NOMO-1 (cell line): ENCODE measurements at regions not wholly inside any gene's neighbourhood (a gene's known extent, or its start where the extent isn't known, plus 50 kb on each side); places are given as distances from the start of the nearest gene placed in this dataset.
"Not testable (repeated sequence)": the region's sequence is repeated elsewhere in the genome, so short reads cannot be mapped to it uniquely, and the experiment has no call there.

ENCODE experiments used
- DNase-seq, 2 experiments: peaks; one replicate each; lab custom pipeline; 2025; ENCODE audit not compliant: unreplicated experiment in 2 of 2; lab: John Stamatoyannopoulos, UW

DNA sequence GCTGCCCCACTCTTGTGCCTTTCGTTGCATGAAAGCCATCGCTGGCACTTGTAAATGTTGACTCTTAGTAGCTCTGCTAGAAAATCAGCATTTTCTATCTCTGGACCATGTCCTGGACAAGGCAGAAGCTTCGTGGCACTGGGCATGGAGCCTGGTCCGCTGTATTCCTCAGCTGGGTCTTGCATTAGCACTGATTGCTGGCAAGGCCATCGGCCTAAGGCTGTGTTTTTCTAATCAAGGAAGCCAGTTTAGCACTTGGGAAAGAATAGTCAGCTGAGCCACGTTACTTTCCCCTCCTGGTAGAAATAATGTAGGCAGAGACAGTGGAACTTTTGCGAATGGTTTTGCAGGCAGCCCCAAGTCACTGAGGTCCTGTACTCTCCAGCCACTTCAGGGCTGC lies 180.2 kb upstream of the EOLA2 start:
- DNase-seq, result no peak

DNA sequence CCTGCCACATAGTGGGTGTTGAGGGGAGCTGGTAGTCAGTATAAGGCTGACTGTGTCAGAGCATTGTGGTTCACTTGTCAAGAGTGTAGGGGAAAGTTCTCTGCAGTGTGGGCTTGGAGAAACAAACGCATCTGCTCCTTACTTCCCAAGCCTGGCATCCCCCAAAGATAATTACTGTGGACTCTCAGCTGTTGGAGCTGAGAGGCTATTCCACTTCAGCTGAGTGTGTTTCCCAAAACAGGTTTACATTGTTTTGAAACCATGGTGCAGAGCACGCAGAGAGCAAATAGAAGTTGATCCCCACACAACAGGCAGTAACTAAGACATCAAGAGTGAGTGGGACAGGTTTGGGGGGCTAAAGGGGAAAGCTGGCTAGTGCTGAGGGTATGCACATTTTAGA lies 181.0 kb upstream of the EOLA2 start:
- DNase-seq, result no peak

DNA sequence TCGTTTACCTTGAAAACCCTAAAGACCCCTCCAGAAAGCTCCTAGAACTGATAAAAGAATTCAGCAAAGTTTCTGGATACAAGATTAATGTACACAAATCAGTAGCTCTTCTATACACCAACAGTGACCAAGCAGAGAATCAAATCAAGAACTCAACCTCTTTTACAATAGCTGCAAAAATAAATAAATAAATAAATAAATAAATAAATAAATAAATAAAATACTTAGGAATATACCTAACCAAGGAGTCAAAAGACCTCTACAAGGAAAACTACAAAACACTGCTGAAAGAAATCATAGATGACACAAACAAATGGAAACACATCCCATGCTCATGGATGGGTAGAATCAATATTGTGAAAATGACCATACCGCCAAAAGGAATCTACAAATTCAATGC lies 186.8 kb upstream of the EOLA2 start:
- not testable (repeated sequence) for DNase-seq

DNA sequence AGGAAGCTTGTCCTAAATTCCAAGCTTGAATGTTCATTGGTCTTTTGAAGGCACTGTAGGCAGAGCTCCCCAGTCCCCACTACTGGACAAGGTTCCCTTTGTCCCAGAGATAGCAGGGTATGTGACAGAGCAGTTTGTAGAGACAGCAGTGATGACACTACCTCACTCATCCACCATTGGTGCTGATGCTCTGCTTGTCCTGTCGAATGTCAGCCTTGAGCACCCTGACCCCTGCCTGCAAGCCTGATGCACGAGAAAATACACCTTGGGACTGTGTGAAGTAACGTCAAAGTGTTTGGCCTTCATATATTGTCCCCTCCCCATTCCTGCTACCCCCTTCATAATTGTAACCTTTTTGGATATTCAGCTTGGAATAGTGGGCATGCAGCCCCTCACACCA lies 188.9 kb upstream of the EOLA2 start:
- DNase-seq, result no peak

DNA sequence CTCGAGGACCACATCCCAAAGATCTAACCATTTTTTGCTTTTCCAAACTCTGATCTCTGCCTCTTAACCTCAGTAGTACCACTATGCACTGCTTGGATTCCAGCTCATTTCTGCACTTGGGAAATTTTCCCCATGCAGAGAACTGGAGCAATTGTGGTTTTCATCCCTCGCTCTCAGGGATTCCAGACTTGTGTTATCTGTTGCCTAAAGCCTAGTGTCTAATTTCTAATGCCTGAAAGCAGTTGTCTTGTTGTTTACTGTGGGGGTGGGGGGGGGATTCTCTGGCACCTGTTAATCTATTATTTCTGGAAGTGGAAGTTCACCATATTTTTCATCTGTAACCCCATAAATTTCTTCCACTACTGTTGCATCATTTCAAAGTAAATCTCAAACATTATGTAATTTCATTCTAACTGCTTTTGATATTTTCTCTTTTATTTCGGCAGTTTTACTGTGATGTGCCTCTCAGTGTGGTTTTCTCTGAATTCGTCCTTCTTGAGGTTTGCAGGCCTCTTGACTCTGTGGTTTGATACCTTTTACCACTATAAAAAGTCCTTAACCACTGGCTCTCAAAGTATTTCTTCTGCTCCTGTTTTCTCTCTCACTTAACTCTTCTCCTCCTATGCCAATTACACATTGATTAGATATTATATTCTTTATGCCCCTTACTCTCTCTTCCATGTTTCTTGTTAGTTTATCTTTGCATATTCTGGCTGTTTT lies 205.6 kb upstream of the EOLA2 start:
- DNase-seq, result no peak

DNA sequence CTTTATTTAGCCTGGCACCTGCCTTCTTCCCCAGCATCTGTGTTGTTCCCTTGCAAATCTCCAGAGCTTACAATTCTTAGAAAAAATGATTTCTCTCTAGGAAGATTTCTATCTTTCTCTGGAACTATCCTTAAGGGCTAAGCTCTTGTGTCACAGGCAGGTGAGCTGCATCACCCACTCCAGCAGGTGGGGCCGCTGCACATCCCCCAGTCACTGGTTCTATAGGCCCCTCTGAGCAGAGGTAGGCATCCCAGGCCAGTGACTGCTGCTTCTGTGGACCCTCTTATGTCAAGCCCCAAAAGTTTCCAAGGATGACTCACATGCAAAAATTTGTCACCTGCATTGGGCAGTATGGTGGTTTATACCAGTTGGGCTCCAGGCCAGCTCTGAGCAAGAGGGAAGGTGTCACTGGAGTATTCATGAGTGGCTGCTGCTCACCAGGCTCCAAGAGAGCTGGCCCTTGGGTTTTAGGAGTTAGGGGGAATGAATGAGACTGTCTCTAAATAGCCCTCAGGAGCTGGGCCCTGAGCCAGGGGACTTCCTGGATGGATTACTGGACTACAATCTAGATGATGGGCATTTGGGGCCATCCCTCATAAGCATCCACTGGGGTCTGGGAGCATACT lies 208.1 kb upstream of the EOLA2 start:
- DNase-seq, result no peak

DNA sequence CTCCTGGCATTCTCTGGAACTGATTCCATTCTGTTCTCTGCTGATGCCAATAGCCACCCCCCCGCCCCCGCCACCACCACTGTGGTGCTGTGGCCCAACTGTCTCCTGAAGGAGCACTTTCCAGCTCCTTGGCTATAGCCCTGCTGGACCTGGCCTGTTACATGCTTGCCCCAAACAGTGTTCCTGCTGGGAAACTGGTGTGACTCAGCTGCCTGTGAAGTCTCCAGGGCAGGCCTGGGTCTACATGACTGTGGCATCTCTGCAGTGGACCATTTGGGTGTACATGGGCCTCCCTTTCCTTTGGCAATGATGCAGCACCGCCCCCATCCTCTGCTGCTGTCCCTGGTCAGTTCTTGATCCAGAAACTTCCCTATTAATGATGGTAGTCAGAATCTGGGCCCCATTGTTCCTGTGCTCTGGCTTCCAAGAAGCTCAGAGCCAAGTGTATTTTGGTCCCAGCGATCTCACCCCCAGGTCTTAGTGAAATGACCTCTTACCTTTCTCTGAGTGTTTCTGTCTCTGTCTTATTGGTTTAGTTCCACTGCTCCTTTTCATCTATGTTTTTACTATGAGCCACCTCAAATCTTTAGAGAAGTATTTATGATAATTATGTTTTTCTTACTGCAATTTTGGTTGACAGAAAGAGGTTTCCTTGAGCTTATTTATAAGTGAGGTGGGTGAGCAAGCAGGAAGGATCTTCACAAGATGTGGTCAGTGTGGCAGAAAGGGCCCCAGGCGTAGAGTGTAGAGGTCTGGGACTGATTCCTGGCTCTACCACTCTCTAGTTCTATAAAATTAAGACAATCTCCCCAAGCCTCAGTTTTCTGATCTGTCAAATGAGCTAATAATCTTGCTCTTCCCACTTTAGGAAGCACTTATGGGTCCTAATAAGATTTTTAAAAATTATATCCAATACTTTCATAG lies 210.7 kb upstream of the EOLA2 start:
- no peak for DNase-seq

DNA sequence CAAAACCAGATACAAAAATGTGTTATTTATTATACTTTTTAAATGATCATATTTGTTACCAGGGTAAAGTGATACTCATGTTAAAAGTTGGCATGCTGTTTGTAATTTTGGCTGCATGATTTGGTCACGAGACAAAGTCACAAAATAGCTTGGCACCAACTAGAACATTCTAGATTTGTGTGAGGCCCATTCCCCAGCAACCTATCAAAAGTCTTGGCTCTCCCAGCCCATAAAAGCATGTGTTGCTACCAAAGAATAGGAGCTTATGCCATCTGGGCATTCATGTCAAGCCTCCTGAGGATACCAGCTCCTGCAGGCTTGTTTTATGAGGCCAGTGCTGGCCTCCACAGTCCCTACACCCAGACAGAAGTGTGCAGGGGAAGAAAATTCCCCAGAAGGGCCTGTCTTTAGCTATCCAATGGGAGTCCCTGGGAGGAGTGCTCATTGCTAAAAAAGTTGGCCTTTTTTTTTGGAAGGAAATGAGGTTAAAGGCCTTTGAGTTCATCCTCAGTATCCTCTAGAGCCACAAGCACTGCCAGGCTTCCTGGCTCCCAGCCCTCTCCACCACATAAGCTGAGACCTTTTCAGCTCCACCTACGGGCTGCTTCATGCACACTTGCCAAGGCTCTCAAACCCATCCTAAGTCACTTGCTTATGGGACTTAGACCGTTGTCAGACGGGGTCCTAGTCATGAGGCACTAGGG lies 211.9 kb upstream of the EOLA2 start:
- no peak for DNase-seq

DNA sequence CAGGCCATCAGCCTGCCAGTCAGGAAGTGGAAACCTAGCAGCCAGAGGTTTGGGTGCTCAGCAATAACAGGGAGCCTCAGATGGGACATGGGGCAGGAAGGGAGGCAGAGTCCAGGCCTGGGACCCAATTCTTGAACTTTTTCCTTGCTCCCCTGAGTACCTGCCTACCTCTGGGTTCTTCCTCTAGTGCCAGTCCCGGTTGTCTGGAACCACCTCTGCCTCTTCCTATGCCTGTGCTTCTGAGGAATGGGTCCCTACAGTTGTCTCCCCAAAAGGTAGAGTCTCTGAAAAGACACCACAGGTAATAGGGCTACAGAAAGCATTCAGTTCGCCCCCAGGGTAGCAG lies 212.4 kb upstream of the MAMLD1 start:
- no peak for DNase-seq

DNA sequence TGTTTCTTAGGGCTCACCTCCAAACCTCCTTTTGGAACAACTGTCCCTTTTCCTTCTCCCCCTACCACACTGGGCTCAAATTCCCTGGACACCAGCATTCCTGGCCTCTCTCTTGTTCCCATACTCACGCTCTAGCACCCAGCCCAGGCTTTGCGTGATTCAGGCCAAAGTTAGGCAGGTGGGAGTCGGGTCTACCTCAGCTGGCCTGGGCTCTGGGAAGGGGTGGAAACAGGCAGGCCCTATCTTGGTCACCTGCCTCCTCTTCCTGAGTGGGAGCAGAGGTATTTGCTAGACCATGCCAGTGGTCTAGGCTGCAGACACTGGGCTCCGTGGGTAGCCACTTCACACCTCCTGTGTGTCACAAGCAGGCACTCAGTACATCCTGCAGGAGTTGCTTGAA lies 211.1 kb upstream of the MAMLD1 start:
- no peak for DNase-seq

DNA sequence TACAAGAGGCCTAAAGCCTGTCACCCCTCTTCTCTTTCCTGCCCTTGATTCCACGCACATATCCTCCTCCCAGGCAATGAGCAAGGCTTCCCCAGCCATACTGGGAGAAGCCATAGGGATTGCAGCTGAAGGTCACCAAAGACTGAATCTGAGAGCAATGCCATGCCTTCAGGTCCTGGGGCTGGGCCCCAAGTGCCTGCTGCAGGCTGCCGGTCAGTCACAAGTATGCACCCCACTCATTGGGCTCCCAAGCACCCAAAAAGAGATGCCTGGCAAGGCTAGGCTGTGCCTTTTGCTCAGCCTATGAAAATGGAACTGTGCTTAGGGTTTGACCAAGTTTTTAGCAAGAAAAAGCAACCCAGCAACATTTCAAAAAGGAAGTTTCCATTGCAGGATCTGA lies 210.6 kb upstream of the MAMLD1 start:
- no peak for DNase-seq

DNA sequence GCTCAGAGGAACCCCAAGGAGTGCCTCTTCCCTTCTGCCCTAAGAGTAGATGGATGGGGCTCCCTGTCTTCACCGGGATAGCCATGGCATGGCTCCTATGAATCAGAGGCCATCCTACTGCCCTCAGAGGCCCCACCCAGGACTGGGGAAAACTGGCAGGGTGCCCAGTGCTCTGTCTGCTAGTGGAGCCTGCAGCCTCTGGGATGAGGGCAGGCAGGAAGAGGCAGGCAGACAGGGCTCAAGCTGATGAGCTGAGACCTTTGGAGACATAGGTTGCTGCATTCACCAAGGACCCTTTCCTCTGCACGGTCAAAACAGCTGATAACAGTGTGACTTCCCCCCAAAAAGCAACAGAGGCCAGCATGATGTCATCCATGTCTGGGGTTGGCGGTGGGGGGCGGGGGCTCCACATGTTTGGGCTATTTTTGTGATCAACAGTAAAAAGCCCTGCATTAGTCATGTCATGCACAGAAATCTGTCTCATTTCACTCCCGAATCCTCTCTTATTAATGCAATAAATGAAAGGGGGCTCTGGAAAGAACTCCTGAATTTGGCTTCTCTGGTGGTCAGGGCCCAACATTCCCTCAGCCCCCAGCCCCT lies 207.6 kb upstream of the MAMLD1 start:
- DNase-seq, result no peak

DNA sequence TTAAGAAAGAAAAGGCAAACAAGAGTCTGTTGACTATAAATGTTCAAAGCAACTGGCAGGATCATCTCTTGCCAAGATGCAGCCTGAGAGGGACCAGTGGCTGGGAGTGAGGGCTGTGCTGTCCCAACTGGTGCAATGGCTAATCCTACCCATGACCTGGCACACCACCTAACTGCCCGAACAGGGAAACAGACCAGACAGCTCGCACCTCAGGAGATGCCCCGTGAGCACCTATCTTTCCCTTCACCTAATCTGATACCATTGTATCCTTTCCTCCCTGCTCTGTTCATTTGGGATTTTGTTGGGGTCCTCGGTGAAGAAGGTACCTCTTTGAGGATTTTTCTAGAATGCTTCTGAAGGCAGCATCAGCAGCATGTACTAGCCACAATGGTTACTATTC lies 206.5 kb upstream of the MAMLD1 start:
- DNase-seq, result no peak

DNA sequence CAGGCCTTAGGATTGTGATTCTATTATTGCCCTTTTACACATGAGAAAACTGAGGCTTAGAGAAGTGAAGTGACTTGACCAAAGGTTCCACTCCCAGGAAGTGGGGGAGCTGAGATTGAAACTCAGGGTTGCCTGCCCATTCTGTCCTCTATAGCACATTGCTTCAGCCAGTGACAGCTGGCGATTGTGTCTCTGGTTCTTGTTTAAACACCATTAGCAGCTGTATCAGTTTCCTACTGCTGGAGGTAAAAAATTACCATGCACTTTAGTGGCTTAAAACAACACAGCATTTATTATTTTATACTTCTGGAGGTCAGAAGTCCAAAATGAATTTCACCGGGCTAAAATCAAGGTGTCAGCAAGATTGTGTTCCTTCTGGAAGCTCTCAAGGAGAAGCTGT lies 205.8 kb upstream of the MAMLD1 start:
- DNase-seq, result no peak

DNA sequence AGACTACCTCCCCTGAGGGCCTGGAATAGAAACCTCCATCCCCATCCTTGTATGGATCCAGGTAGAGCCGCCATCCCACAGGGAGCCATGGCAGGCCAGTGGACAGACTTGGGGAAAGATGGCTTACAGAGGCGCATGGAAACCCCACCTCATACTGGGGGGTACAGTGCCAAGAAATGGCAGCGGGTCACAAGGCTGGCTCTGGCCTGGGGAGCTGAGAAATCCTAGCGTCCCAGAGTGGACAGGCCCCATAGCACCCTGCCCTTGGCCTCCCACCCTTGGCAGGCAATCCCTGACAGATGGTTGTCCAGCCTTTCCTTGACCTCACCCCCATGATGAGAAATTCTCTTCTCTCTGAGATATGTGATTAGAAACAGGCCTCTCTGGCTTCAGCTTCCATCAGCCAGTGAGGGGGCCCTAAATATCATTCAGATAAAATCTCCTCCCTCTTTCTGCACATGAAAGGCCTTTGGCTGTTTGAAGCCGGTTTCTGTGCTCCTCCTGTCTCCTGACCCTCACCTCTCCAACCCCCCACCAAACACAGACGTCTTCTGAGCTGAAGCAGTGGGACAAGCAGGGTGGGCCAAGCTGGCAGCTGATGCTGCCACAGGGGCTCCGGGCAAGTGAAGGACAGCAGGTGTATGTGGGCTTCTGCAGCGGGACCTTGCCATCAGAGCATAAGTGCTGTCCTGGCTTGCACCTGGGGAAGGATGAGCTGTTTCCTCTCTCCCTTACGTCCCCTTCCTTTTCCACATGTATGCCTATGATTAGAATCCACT lies 204.4 kb upstream of the MAMLD1 start:
- no peak for DNase-seq

DNA sequence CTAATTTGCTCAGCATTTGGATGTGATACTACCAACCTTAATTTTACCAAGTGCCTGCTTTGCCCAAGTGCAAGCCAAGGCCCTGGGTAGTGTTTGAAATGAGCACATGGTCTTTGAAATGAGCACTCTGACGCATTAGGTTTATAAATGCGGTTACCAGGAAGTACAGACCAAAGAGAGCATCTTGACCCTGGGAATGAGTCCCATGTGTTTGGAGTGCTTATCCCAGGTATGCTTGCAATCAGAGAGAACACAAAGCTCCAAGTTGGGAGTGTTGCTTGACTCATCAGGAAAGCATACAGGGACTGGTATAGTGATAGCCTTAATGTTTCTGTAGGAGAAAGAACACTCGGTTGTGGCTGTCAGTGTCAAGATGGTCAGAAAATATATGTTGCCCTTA lies 203.6 kb upstream of the MAMLD1 start:
- DNase-seq, result no peak

DNA sequence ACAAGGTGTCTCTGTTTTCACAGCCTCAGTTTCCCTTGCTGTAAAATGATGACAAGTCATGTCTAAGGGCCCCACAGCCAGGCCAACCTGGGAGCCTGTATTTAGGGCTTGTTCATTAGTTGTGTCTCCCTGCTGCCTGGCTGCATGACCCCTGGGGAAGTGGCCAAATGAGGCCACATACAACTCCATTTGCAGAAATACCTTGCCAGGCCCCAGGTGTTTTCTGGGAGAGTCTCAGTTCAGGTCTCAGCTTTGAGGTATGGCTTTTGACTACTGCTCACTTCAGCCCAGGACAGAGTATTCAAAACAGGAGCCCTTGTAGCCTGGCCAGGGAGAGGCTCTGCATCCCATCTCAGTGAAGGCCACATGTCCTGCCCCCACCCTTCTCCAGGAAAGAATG lies 202.5 kb upstream of the MAMLD1 start:
- DNase-seq, result no peak

DNA sequence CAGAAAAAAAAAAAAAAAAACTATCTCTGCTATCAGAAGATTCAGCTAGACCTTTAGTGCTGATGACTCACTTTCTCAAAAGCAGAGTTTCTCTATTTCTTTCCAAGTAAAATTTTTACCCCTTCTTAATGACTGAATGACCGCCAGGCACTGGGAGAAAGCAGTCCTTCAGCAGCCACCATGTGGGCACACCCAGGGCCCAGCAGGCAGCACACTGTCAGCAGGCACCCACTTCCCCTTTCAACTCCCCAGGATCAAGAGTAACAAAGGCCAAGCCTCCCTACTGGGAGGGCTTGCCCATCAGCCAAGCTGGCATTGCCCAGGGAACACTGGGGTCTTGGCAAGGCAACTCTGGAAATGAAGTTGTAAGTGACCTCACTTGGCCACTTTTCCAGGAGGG lies 201.9 kb upstream of the MAMLD1 start:
- no peak for DNase-seq

DNA sequence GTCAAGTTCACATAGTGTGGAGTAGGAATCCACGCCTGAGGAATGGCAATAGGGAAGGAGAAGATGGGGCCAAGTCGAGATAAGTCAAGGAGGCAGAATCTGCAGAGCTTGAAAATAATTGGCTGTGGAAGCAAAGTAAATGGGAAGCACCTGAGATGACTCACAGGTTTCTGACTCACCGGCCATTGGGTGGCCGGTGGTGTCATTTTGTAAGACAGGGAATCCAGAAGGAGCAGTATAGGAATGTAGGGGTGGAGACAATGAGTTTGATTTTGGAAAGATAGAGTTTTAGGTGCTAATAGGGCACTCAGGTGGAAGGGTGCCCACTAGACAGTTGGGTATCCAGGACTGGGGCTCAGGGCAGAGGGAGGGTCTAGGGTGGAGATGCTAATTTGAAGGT lies 201.0 kb upstream of the MAMLD1 start:
- DNase-seq, result no peak
